GM12874 (cell line): ENCODE measurements at regions not wholly inside any gene's neighbourhood (a gene's known extent, or its start where the extent isn't known, plus 50 kb on each side); places are given as distances from the start of the nearest gene placed in this dataset.
A peak's percentile ranks its signal among the peaks of the same experiment; 100 is the strongest.

ENCODE experiments used
- TF ChIP-seq, protein P1 (sequence below): IDR thresholded peaks from 2 replicates; pipeline ENCODE4 v1.5.1; 2011; ENCODE audit warnings: low read depth, mild to moderate bottlenecking, control low read depth, low read length, moderate library complexity; ENCODE audit not compliant: insufficient read depth

DNA sequence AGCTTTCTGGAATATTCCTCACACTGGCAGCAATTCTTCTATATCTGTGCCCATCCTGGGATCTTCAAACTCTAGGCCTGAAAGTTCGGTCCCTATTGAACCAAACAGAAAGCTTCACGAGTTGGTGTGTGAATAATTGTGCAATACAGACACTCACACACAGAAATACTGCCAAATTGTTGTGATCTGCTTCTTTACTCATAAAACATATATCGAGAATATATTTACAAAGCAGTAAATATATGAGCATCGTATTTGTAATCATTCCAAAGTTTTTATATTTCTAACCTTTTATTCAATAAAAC is 56.6 kb upstream of the BEX4 start:
- TF ChIP-seq, protein P1, sequence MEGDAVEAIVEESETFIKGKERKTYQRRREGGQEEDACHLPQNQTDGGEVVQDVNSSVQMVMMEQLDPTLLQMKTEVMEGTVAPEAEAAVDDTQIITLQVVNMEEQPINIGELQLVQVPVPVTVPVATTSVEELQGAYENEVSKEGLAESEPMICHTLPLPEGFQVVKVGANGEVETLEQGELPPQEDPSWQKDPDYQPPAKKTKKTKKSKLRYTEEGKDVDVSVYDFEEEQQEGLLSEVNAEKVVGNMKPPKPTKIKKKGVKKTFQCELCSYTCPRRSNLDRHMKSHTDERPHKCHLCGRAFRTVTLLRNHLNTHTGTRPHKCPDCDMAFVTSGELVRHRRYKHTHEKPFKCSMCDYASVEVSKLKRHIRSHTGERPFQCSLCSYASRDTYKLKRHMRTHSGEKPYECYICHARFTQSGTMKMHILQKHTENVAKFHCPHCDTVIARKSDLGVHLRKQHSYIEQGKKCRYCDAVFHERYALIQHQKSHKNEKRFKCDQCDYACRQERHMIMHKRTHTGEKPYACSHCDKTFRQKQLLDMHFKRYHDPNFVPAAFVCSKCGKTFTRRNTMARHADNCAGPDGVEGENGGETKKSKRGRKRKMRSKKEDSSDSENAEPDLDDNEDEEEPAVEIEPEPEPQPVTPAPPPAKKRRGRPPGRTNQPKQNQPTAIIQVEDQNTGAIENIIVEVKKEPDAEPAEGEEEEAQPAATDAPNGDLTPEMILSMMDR, result no peak

DNA sequence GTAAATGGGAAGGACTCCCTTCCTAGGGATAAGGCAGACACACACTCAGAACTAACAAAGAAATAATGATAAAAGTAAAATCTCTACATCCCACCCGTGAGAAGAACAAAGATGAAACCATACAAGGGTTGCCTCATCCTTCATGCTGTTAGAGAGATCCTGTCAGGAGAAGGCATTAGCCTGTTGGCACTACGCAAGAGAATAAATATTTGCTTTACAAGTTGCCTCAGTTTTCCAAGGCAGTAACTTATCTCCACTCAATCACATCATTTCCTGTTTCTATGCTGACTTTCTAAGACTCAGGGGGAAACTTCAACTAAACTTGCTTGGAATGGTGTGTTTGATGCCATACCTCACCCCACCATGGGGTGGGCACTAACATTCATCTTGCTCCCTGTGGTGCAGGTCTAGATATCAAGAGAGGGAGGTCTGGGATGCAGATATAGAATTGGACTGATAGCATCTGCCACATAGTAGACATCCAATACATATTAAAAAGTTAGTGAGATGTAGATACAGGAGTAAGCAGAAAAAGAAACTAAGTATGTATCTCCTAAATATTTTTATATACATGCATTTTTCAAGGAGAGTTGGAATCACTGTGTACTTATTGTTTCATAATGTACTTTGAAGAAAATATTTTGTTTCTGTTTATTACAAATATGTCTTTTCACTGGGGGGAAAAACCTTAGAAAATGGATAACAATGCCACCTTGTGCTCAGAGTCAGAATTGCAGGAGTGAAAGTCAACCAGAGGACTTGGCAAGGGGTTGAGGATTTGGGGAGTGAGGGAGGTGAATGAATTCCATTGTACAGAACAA is 57.2 kb upstream of the BEX4 start:
- TF ChIP-seq, protein P1, result peak; percentile 37; the same call in 1 of the 2 replicates

DNA sequence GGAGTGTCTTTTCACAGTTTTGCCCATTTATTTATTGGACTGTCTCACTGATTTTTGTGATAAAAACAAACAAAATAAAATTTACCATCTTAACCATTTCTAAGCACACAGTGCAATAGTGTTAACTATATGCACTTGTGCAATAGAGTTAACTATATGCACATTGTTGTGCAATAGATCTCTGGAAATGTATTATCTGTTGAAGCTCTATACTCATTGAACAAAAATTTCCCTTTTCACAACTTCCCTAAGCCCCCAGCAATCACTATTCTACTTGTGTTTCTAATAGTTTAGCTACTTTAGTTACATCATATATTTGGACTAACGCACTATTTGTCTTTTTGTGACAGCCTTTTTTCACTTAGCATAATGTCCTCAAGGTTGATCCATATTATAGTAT is 59.7 kb upstream of the BEX4 start:
- TF ChIP-seq, protein P1, result no peak

DNA sequence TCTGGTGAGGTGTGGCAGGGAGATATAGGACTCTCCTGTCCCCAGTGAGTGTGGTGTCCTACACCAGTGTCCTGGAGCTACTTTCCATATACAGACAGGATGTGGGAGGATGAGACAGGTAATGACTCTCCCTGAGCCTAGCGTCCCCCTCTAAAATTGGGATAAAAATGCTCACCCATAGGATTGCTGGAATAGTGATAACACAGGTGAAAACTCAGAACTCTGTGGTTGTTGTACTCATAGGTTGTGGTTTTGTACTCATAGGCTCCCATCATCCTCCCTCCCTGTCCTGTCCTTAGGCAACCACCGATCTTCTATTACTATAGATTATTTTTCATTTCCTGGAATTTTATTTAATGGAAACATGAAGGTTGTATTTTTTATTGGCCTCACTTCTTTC is 60.7 kb upstream of the NXF3 start:
- TF ChIP-seq, protein P1, result no peak

DNA sequence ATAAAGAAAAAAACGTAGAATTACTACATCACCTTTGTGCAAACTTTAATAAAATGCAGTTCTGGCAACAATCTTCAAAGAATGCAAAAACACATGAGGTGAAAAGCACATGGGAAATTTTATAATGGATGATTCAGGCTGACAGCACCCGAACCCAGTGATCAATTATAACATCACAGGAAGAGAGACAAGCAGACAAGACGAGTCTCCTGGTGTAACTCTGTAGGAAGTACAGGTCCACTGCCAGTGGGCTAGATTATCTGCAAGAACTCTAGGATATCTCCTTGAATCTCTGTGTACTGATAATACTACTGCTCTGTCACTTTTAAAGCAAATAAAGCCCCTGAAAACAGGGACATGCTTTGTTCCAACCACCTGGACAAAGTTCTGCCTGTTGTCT is 58.9 kb upstream of the NXF3 start:
- TF ChIP-seq, protein P1, result no peak

DNA sequence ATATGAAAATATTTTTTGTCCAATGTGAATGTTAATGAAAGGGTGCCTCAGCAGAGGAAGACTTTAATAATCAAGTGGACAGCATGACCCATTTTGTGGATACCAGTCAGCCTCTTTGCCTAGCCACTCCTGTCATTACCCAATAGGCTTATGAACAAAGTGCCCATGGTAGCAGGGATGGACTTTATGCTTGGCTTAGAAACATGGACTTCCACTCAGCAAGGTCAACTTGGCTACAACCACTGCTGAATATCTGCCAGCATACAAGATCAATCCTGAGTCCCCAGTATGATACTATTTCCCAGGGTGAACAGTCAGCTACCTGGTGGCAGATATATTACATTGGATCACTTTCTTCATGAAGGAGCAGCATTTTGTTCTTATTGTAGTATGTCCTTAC is 56.7 kb upstream of the NXF3 start:
- TF ChIP-seq, protein P1, result no peak

DNA sequence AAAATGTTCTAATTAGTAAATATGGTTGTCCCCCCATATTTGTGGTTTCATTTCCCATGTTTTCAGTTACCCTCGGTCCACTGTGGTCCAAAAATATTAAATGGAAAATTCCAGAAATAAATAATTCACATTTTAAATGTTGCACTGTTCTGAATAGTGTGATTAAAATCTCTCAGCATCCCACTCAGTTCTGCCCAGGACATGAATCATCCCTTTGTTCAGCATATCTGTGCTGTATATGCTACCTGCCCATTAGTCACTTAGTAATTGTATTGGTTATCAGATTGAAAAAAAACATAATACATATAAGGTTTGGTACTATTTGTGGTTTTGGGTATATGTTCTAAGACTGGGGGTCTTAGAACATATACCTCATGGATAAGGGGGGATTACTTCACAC is 55.1 kb upstream of the NXF3 start:
- TF ChIP-seq, protein P1, result no peak
